Neural cell (in vitro differentiated cells): ENCODE measurements at regions not wholly inside any gene's neighbourhood (a gene's known extent, or its start where the extent isn't known, plus 50 kb on each side); places are given as distances from the start of the nearest gene placed in this dataset.

Experiments used
- EP300 ChIP-seq: fragments of 450-650 bp; conservative IDR thresholded peaks from 2 replicates; pipeline ENCODE4 v1.6.1; 2014; ENCODE audit warnings: antibody characterized with exemption, mild to moderate bottlenecking, moderate library complexity; ENCODE audit not compliant: poor library complexity, severe bottlenecking
- TF ChIP-seq, protein P1 (sequence below): fragments of 450-650 bp; IDR thresholded peaks from 2 replicates; pipeline ENCODE4 v1.5.1; 2014; ENCODE audit warnings: antibody characterized with exemption, mild to moderate bottlenecking, moderate library complexity; ENCODE audit not compliant: poor library complexity, severe bottlenecking

DNA sequence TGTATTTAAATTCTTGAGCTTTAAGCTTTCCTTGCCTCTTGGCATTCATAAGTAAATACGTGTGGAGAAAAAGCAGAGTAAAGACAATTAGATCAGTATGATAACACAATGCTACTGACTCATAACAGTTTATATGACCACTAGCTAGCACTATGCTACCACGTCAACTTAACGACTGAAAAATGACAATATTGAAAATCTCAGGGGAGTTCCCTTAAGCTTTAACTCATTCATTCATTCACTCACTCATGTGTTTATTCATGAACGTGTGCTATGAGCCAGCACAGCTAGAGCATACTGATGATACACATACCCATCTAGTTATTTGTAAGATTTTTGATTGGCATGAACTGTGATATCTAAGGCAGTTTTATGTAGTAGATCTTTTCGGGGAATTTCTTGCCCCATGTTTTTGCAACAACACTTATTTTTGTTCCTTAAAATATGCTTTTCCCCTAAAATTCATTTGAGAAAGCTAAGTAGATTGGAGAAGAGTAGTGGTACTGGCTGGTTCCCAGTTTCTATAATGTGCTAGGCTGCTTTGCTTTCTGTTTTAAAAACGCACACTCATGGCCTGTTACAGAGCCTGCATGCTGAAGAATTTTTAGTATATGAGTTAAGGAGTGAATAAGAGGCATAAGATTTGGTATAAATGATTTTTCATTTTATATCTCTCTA, 57.4 kb upstream of the ACBD5 start:
- TF ChIP-seq, protein P1, sequence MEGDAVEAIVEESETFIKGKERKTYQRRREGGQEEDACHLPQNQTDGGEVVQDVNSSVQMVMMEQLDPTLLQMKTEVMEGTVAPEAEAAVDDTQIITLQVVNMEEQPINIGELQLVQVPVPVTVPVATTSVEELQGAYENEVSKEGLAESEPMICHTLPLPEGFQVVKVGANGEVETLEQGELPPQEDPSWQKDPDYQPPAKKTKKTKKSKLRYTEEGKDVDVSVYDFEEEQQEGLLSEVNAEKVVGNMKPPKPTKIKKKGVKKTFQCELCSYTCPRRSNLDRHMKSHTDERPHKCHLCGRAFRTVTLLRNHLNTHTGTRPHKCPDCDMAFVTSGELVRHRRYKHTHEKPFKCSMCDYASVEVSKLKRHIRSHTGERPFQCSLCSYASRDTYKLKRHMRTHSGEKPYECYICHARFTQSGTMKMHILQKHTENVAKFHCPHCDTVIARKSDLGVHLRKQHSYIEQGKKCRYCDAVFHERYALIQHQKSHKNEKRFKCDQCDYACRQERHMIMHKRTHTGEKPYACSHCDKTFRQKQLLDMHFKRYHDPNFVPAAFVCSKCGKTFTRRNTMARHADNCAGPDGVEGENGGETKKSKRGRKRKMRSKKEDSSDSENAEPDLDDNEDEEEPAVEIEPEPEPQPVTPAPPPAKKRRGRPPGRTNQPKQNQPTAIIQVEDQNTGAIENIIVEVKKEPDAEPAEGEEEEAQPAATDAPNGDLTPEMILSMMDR = no peak
- no peak for TF ChIP-seq EP300
